ENCODE measurements at regions not wholly inside any gene's neighbourhood (a gene's known extent, or its start where the extent isn't known, plus 50 kb on each side); places are given as distances from the start of the nearest gene placed in this dataset.

DNA sequence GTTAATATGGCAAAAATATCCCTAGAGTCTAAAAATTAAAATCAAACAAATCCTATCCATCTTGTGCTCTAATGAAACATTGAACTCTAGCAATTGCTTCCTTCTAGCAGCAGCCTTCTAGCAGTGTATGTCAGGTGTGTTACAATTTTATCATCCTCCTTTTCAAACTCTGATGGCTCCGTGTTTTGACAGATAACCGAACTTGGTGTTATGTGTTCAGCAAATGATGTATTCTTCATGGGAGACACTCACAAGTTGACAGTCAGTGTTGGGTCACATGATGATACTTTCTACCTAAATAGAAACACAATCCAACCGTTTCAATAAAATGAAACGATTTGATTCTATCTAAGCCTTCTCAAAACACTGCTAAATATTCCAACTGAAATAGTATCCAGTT, 525.3 kb upstream of the NOVA1 start:
- TF ChIP-seq GATA1 (IDR thresholded peaks at IDR 0.05; ENCODE audit: low read depth, low read length) (no peak), POLR2A (IDR thresholded peaks at IDR 0.05; ENCODE audit: low read length) (no peak)
- DNase-seq = no peak

DNA sequence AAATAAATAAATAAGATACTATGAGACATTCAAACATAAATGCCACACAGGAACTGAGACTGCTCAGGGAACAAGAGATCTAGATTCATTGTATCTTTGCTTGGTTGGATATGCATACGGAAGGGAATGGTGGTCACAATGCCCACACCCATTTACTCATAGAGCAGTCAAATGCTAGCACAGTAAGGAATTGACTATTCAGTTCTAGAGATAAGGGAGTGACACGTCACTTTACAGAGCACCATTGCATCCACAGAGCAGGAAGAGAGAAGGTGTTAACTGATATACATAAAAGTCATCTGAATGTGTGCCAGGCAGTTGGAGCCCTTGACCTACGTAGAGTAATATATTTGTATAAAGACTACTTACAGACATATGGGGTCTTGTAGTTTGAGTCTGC, 530.0 kb upstream of the NOVA1 start:
- no peak for DNase-seq
- no peak for TF ChIP-seq POLR2A (IDR thresholded peaks at IDR 0.05; ENCODE audit: low read length)
- TF ChIP-seq GATA1 (IDR thresholded peaks at IDR 0.05; ENCODE audit: low read depth, low read length) = no peak

DNA sequence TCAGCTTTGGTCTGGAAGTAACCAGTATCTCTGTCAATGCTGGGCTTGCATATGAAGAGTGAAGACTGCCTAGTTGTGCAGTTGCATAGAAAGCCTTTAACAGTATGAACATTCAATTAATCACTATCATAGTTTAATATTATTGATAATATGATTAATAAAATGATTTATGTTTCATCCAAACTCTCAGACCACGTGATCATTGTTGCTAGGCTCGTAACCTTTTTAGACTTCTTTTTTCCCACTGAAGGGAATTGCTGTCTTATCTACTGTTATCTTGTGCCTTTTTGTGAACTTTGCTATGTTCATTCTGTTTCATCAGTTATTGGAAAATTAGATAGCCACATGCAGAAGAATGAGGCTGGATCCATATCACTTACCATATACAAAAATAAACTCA, 536.4 kb upstream of the NOVA1 start:
- no peak for TF ChIP-seq GATA1 (IDR thresholded peaks at IDR 0.05; ENCODE audit: low read depth, low read length)
- TF ChIP-seq POLR2A (IDR thresholded peaks at IDR 0.05; ENCODE audit: low read length) = no peak
- no peak for DNase-seq

DNA sequence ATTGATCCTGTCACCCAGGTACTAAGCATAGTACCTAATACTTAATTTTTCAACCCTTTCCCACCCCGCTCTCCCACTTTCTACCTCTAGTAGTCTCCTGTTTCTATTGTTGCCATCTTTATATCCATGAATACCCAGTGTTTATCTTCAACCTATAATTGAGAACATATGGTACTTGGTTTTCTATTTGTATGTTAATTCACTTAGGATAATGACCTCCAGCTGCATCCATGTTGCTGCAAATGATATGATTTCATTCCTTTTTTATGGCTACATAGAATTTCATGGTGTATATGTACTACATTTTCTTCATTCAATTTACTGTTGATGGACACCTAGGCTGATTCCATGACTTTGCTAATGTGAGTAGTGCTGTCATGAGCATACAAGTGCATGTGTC, 547.3 kb upstream of the NOVA1 start:
- DNase-seq = no peak
- TF ChIP-seq POLR2A (IDR thresholded peaks at IDR 0.05; ENCODE audit: low read length) = no peak

DNA sequence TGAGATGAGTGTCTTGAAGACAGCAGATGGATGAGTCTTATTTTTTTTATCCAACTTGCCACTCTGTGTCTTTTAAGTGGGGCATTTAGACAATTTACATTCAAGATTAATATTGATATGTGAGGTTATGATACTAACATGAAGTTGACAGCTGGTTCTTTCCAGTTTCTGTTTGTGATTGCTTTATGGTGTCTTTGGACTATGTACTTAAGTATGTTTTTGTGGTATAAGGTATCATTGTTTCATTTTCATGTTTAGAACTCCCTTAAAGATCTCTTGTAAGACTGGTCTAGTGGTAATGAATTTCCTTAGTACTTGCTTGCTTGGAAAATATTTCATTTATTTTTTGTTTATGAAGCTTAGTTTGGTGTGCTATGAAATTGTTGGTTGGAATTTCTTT, 550.3 kb upstream of the NOVA1 start:
- no peak for DNase-seq
- TF ChIP-seq POLR2A (IDR thresholded peaks at IDR 0.05; ENCODE audit: low read length) (no peak), GATA1 (IDR thresholded peaks at IDR 0.05; ENCODE audit: low read depth, low read length) (no peak)

DNA sequence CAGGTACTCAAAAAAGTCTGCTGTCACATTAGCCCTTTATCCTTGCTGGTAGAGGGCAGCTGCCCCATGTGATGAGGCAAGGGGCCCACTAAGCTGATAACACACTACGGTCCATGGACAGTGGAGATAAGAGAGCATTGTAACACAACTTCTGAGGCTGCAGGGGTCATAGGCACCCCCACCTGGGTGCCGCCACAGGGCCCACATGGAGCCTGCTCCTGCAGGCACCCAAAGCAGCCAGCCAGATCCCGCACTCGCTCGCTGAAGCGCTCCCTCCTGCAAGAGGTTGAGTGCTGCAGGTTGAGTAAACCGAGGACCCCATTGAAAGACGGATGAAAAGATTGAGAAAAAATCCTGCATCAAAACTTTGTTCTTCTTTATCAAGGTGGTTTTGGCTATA, 566.3 kb upstream of the NOVA1 start:
- DNase-seq = no peak
- TF ChIP-seq GATA1 (IDR thresholded peaks at IDR 0.05; ENCODE audit: low read depth, low read length) (no peak), POLR2A (IDR thresholded peaks at IDR 0.05; ENCODE audit: low read length) (no peak)

DNA sequence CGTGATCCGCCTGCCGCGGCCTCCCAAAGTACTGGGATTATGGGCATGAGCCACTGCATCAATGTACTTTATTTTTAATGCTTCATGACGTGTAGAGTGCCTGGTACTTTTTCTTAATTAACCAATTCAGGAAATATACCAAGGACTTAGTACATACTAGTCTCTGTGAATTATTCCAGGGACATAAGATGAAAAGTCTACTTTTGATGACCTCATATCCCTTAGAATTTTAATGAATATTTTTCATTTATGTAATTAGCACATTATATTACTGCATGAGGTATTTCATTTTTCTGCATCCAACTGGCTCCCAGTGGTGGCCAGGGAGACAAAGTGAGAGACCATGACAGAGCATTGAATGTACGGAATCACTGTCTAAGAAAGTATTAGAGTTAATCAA, 577.7 kb upstream of the NOVA1 start:
- TF ChIP-seq GATA1 (IDR thresholded peaks at IDR 0.05; ENCODE audit: low read depth, low read length) (no peak), POLR2A (IDR thresholded peaks at IDR 0.05; ENCODE audit: low read length) (no peak)
- no peak for DNase-seq

DNA sequence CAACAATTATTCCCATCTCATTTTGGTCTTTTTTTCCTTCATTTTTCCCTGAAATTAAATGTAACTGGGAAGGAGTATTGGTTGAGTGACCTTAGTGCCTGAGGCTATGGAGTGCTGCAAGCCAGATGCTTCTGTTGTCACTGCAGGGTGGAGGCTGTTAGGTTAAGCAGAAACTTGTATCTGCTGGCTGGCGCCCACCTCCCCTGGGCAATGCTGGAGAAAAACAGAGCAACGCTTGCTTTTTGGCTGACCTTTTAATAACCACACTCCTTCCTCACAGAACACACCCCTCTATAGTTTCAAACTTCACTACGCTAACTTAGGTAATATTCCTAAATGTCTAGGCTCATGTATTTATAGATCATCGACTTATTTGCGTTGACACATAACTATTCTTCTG, 583.5 kb upstream of the NOVA1 start:
- TF ChIP-seq GATA1 (IDR thresholded peaks at IDR 0.05; ENCODE audit: low read depth, low read length) = no peak
- TF ChIP-seq POLR2A (IDR thresholded peaks at IDR 0.05; ENCODE audit: low read length) = no peak
- no peak for DNase-seq

DNA sequence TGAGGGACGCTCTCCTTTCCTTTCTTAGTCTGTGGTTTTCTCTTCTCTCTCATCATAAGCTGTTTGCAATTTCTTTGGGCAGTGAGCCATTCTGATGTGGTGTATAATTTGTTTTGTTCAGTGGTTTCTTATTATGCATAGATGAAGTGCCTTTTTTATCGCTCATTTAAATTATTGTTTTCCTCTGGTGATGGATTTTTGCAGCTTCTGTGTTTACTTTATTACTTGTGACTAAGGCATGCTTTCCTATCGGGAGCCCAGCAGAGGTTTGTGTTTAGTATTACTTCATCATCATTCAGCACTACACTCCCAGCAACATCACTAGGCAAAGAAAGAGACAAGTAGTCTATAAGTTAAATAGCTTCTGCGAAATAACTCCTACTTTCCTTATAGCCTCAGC, 586.6 kb upstream of the NOVA1 start:
- TF ChIP-seq GATA1 (IDR thresholded peaks at IDR 0.05; ENCODE audit: low read depth, low read length) (no peak), POLR2A (IDR thresholded peaks at IDR 0.05; ENCODE audit: low read length) (no peak)
- DNase-seq = no peak

DNA sequence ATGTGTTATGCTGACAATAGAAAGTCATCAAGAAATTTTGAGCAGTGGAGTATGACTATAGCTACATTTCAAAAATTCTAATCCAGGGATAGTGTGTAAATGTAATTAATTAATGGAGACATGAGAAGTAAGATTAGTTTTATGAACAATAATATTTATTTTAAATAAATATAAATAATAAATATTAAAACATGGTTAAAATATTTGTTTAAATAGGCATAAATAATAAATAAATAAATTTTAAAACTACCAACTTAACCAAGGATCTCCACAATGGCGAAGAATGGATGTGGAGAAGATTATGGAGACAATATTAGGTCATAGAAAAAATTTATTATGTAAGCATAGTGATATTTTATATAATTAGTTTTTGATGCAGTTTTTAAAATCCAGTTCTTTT, 588.2 kb upstream of the NOVA1 start:
- no peak for DNase-seq
- TF ChIP-seq POLR2A (IDR thresholded peaks at IDR 0.05; ENCODE audit: low read length) (no peak), GATA1 (IDR thresholded peaks at IDR 0.05; ENCODE audit: low read depth, low read length) (no peak)

DNA sequence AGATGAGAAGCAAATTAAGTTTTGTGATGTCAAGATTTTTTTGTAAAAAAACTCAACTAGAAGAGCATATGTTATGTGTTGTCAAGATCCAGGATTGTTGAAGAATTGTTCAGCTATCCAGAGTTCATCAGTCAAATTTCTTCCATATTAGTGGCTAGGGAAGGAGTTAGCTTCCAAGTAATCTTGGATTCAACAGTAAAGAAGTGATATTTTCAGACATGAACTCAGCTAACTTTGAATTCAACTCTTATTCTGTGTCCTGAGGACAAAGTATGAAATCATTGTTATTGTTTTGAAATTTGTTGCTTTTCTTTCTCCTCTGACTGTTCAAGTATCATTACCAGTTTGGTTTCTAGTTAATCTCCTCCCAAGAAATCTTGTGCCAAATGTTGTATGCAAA, 589.3 kb upstream of the NOVA1 start:
- no peak for DNase-seq
- no peak for TF ChIP-seq POLR2A (IDR thresholded peaks at IDR 0.05; ENCODE audit: low read length)
- TF ChIP-seq GATA1 (IDR thresholded peaks at IDR 0.05; ENCODE audit: low read depth, low read length) = no peak

DNA sequence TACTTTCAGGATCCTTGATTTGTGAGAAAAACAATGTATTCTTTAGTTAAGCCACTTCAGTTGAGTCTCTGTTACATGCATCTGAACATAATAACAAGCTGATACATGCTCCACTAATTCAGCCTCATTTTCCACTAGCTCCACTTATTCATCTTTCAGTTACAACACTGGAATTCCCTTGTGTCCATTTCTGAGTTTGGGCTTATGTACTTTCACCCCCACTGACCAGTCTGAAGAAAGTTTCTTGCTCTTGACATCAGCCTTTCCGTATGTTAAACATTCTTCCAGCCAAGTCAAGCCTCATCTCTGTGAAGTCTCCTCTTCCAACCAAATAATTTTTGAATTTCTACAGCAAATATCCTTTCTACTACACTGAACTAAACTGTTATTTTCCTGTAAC, 592.5 kb upstream of the NOVA1 start:
- TF ChIP-seq GATA1 (IDR thresholded peaks at IDR 0.05; ENCODE audit: low read depth, low read length) (no peak), POLR2A (IDR thresholded peaks at IDR 0.05; ENCODE audit: low read length) (no peak)
- DNase-seq = no peak

DNA sequence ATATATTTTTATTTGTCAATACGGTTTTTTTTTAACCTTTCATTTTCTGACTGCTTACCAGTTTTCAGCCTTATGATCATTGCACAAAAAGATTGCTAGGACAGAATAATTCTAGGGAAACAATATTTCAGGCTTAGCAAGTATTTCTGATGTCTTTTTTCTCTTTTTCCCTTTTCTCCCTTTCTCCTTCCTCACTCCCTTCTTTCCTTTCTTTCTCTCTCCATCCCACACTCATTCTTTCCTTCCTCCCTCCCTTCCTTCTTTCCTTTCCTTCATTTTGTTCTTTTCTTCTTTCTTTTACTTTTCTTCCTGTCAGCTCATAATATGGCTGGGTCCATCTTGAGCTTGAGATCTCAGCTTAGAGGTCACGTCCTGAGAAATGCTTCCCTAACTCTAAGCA, 601.4 kb upstream of the NOVA1 start:
- DNase-seq = no peak
- no peak for TF ChIP-seq POLR2A (IDR thresholded peaks at IDR 0.05; ENCODE audit: low read length)
- TF ChIP-seq GATA1 (IDR thresholded peaks at IDR 0.05; ENCODE audit: low read depth, low read length) = no peak

DNA sequence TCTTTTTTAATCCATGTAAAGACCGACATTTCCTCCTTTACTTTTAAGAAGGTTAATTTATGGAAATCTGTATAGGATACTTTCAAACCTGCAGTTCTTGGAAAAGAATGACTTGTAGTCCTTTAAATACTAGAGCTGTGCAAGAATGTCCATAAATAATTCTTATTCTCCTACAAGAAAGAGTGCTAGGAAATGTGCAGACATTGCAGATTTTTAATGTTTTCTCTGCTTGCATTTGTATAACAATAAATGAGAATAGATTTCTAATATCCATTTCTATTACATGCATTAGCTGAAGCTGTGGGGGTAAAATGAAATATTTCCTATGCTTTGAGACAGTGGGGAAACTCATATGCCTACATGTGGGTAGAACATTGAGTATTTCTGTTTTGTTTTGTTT, 607.2 kb upstream of the NOVA1 start:
- TF ChIP-seq POLR2A (IDR thresholded peaks at IDR 0.05; ENCODE audit: low read length) (no peak), GATA1 (IDR thresholded peaks at IDR 0.05; ENCODE audit: low read depth, low read length) (no peak)
- no peak for DNase-seq

DNA sequence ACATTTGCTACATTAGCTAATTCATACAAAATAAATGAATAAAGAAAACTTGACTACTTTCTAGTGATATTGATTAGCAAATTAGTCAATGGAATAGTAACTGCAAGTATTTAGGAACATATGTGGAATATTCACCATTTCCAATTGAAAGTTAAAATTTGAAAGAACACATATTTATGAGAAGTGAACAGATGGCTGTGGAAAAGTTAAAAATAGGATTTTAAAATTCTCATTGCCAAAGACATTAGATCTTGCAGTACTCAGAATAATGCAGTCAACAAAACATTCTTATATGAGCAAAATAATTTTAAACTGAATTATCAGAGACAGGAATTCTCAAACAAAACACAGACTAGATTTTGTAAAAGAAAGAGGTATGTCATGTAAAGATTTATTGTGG, 613.9 kb upstream of the NOVA1 start:
- no peak for DNase-seq
- no peak for TF ChIP-seq GATA1 (IDR thresholded peaks at IDR 0.05; ENCODE audit: low read depth, low read length)
- no peak for TF ChIP-seq POLR2A (IDR thresholded peaks at IDR 0.05; ENCODE audit: low read length)

DNA sequence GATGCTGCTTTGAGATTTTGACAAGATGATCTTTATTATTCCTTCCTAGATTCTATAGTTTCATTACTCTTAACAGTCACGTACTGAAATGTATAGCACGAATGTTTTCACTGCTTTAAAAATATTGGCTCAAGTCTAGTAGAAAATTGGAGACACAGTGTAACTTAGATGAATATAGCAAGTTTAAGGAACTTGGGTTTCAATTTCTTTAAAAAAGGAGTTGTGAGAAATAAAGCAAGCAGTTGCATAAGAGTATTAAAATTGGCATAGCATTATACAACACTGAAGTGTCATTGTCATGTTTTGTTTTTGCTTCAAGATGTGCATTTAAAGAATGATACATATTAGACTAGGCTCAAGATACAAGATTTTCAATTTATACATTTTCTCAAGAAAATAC, 624.8 kb upstream of the NOVA1 start:
- TF ChIP-seq POLR2A (IDR thresholded peaks at IDR 0.05; ENCODE audit: low read length) (no peak), GATA1 (IDR thresholded peaks at IDR 0.05; ENCODE audit: low read depth, low read length) (no peak)

More for the DNA sequence above, 624.8 kb upstream of the NOVA1 start:
- DNase-seq = no peak
